ENCODE measurements at regions not wholly inside any gene's neighbourhood (a gene's known extent, or its start where the extent isn't known, plus 50 kb on each side); places are given as distances from the start of the nearest gene placed in this dataset.

DNA sequence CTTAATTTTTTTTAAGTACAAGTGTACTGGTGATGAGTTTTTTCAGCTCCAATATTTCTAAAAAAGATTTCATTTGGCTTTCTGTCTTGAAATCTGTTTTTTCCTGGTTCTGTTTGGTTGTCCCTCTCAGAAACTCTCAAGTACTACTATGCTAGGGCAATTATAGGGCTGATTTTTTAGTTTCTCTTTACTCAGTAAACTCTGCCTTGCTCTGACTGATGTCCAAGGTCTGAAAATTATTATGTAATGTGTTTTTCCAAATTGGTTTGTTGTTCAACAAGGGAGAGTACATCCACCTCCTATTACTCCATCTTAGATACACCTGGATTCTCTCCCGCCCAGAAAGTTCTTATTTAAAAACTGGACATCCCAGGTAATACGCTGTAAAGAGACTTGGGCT is 877.7 kb downstream of the CBLN2 start:
- TF ChIP-seq, protein P1, sequence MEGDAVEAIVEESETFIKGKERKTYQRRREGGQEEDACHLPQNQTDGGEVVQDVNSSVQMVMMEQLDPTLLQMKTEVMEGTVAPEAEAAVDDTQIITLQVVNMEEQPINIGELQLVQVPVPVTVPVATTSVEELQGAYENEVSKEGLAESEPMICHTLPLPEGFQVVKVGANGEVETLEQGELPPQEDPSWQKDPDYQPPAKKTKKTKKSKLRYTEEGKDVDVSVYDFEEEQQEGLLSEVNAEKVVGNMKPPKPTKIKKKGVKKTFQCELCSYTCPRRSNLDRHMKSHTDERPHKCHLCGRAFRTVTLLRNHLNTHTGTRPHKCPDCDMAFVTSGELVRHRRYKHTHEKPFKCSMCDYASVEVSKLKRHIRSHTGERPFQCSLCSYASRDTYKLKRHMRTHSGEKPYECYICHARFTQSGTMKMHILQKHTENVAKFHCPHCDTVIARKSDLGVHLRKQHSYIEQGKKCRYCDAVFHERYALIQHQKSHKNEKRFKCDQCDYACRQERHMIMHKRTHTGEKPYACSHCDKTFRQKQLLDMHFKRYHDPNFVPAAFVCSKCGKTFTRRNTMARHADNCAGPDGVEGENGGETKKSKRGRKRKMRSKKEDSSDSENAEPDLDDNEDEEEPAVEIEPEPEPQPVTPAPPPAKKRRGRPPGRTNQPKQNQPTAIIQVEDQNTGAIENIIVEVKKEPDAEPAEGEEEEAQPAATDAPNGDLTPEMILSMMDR (IDR thresholded peaks at IDR 0.05), result no peak
- TF ChIP-seq POLR2AphosphoS5 (IDR thresholded peaks at IDR 0.05) (no peak), POLR2A (IDR thresholded peaks at IDR 0.05) (no peak), EP300 (IDR thresholded peaks at IDR 0.05) (no peak)

All from suprapubic skin (tissue), 4 donors.